GM10248 (cell line): ENCODE measurements at regions not wholly inside any gene's neighbourhood (a gene's known extent, or its start where the extent isn't known, plus 50 kb on each side); places are given as distances from the start of the nearest gene placed in this dataset.

Experiments
- CTCF ChIA-PET: fragments of 300-600 bp; sonication (Branson Sonifier 250); formaldehyde crosslinking; extraction: SDS; loops from one replicate; lab custom pipeline; 2021; ENCODE audit warnings: antibody characterized with exemption; lab: Yijun Ruan, JAX
- POLR2A ChIA-PET: fragments of 350-650 bp; sonication (Branson Sonifier 250); formaldehyde crosslinking; extraction: SDS; loops from one replicate; lab custom pipeline; 2020; ENCODE audit warnings: antibody characterized with exemption; lab: Yijun Ruan, JAX
- DNase-seq: peaks from one replicate; pipeline ENCODE4 v3.0.0; 2012; ENCODE audit errors: extremely low spot score
- CTCF ChIP-seq: IDR thresholded peaks from 2 replicates; pipeline ENCODE4 v1.5.1; 2012; ENCODE audit warnings: mild to moderate bottlenecking, low read depth; ENCODE audit errors: extremely low read depth, missing control alignments, control extremely low read depth

DNA sequence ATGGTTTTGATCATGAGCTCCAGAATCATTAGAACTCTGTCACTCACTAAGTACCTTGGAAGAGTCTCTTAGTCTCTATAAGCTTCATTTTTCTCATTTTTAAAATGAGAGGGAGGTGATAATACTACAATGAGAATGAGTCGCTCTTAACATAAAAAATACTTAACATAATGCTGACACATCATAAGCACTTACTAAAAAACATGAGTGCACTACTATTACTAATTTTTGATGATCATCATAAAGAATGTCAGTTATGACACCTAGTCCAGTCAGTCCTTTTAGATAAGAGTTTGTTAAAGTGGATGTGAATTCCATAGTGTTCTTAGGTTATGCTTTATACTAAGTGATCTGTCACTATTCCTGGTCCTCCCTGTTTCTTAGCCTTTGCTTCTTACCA is 200.4 kb upstream of the SLC24A2 start:
- ChIA-PET POLR2A (no interaction called here), CTCF (interaction anchor here (1.2 kb wide), 1 partner anchor 8 kb away, joined by 3 read pairs; no protein-coding TSS in a partner anchor)
- no peak for TF ChIP-seq CTCF
- DNase-seq: no peak

- TF ChIP-seq CTCF: no peak
- DNase-seq: no peak
- ChIA-PET CTCF (interaction anchor here (1.2 kb wide), 1 partner anchor 9 kb away, joined by 3 read pairs; no protein-coding TSS in a partner anchor), POLR2A (no interaction called here)
Measured at GRCh38 chr9:19988281-19988680, 199.4 kb upstream of the SLC24A2 start.

DNA sequence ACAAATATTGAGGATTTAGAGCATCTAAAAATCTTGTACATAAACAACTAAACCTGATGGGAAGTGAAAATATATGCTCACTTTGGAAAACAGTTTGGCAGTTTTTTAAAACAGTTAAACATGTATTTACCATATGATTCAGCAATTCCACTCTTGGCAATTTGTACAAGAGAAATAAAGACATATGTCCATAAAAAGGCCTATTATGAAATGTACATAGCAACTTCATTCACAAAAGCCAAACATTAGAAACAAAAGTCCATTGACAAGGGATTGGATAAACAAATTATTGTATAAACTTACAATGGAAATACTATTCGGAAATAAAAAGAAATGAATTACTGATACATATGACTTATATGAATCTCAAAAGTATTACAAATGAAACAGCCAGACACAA is 196.2 kb upstream of the SLC24A2 start:
- TF ChIP-seq CTCF: no peak
- DNase-seq: no peak
- POLR2A ChIA-PET: no interaction called here
- CTCF ChIA-PET: interaction anchor here (1.0 kb wide), 1 partner anchor 13 kb away, joined by 3 read pairs; no protein-coding TSS in a partner anchor

- no peak for TF ChIP-seq CTCF
- CTCF ChIA-PET: no interaction called here
- POLR2A ChIA-PET: no interaction called here
- DNase-seq: no peak
Measured at GRCh38 chr9:19976226-19976625, 187.4 kb upstream of the SLC24A2 start.

- no peak for DNase-seq
- POLR2A ChIA-PET: no interaction called here
- CTCF ChIA-PET: no interaction called here
- no peak for TF ChIP-seq CTCF
Measured at GRCh38 chr9:19975499-19975898, 186.7 kb upstream of the SLC24A2 start.

GRCh38 chr9:19969721-19970120 is 180.9 kb upstream of the SLC24A2 start:
- no peak for TF ChIP-seq CTCF
- no peak for DNase-seq
- ChIA-PET CTCF (interaction anchor here (1.2 kb wide), 1 partner anchor 9 kb away, joined by 4 read pairs; no protein-coding TSS in a partner anchor), POLR2A (no interaction called here)
